Common myeloid progenitor, CD34-positive (primary cell): ENCODE measurements at regions not wholly inside any gene's neighbourhood (a gene's known extent, or its start where the extent isn't known, plus 50 kb on each side); places are given as distances from the start of the nearest gene placed in this dataset.

Experiments
- CTCF ChIA-PET: fragments of 350-600 bp; sonication (Branson Sonifier 250); formaldehyde crosslinking; loops from one replicate; lab custom pipeline; 2021; ENCODE audit warnings: antibody characterized with exemption; lab: Charles Lee
- POLR2A ChIA-PET: fragments of 350-600 bp; sonication (Branson Sonifier 250); formaldehyde crosslinking; loops from one replicate; lab custom pipeline; 2021; ENCODE audit warnings: antibody characterized with exemption; lab: Charles Lee
- DNase-seq, 3 donors: peaks; one replicate each; pipeline versions ENCODE4 v3.0.0 to v3.0.0-alpha.2; 2013
- H3K27ac ChIP-seq, 2 experiments: 1 replicate in 1 of 2; 2 replicates in 1 of 2; pipeline ENCODE4 v1.7.0; 2013; ENCODE audit warnings: inconsistent platforms in 2 of 2, low read length in 2 of 2, mild to moderate bottlenecking in 2 of 2, low read depth in 1 of 2, moderate library complexity in 1 of 2; ENCODE audit not compliant: severe bottlenecking in 2 of 2, insufficient read depth in 1 of 2, poor library complexity in 1 of 2
- H3K27me3 ChIP-seq, 5 experiments: replicated peaks in 2 of 5; 1 replicate in 3 of 5; 2 replicates in 2 of 5; pipeline versions ENCODE4 v1.6.1 to v1.7.0; 2013; ENCODE audit warnings: low read length in 4 of 5, mild to moderate bottlenecking in 2 of 5, moderate library complexity in 2 of 5, inconsistent platforms in 1 of 5; ENCODE audit not compliant: insufficient read depth in 5 of 5, control insufficient read depth in 4 of 5
- H3K36me3 ChIP-seq, 4 experiments: 1 replicate in 2 of 4; 2 replicates in 2 of 4; pipeline versions ENCODE4 v1.6.1 to v1.7.0; 2013; ENCODE audit warnings: low read length in 3 of 4, control low read depth in 1 of 4, mild to moderate bottlenecking in 1 of 4; ENCODE audit not compliant: control insufficient read depth in 4 of 4, insufficient read depth in 4 of 4
- H3K4me1 ChIP-seq, 4 experiments: 1 replicate in 3 of 4; 2 replicates in 1 of 4; pipeline versions ENCODE4 v1.6.1 to v1.7.1; 2013; ENCODE audit warnings: low read length in 3 of 4, mild to moderate bottlenecking in 3 of 4, control low read depth in 1 of 4, inconsistent platforms in 1 of 4, moderate library complexity in 1 of 4; ENCODE audit not compliant: control insufficient read depth in 4 of 4, insufficient read depth in 4 of 4; ENCODE audit errors: control extremely low read depth in 1 of 4
- H3K4me3 ChIP-seq, 7 experiments: 1 replicate in 4 of 7; 2 replicates in 3 of 7; pipeline versions ENCODE4 v1.5.1 to v1.7.0; 2013; ENCODE audit warnings: mild to moderate bottlenecking in 7 of 7, low read length in 6 of 7, moderate library complexity in 6 of 7, inconsistent platforms in 2 of 7, low read depth in 2 of 7, control low read depth in 1 of 7; ENCODE audit not compliant: insufficient read depth in 4 of 7, control insufficient read depth in 1 of 7; ENCODE audit errors: extremely low read depth in 1 of 7
- H3K9me3 ChIP-seq, 5 experiments: 1 replicate in 4 of 5; 2 replicates in 1 of 5; pipeline versions ENCODE4 v1.6.1 to v1.7.1; 2013; ENCODE audit warnings: low read length in 4 of 5, mild to moderate bottlenecking in 2 of 5, inconsistent platforms in 1 of 5, low read depth in 1 of 5, moderate library complexity in 1 of 5; ENCODE audit not compliant: control insufficient read depth in 4 of 5, insufficient read depth in 2 of 5; ENCODE audit errors: control extremely low read depth in 1 of 5
- WGBS: methylation state at CpG from one replicate; pipeline ENCODE4 v1.1.5; 2013; ENCODE audit not compliant: insufficient coverage; 5-methylcytosine and 5-hydroxymethylcytosine counted together

- Histone ChIP-seq H3K4me1 (peaks cover 0 to 4% (median 0%) of the 10 kb centered on the region in 4 experiments), H3K9me3 (no peaks in the 10 kb centered on the region), H3K4me3 (no peak overlapping the region), H3K36me3 (no peaks in the 10 kb centered on the region), H3K27ac (no peak overlapping the region), H3K27me3 (no peaks in the 10 kb centered on the region)
- no peak for DNase-seq
- WGBS: no CpG with 5 or more reads among the region's 1 CpG
- ChIA-PET POLR2A (no interaction called here), CTCF (no interaction called here)
Observed at GRCh38 chr6:74609871-74610270, 596.0 kb downstream of the COL12A1 start.

- H3K36me3 ChIP-seq: no peaks in the 10 kb centered on the region
- no peaks in the 10 kb centered on the region for H3K9me3 ChIP-seq
- no peak overlapping the region for H3K4me3 ChIP-seq
- ChIA-PET POLR2A (no interaction called here), CTCF (interaction anchor here (0.6 kb wide), 1 partner anchor 13 kb away, joined by 3 read pairs; no protein-coding TSS in a partner anchor)
- no peak overlapping the region for H3K27ac ChIP-seq
- no peaks in the 10 kb centered on the region for H3K27me3 ChIP-seq
- 100% methylated on average over 3 of the region's 3 CpGs for WGBS
- no peak for DNase-seq
- peaks cover 0 to 6% (median 1%) of the 10 kb centered on the region in 4 experiments for H3K4me1 ChIP-seq
Observed at GRCh38 chr6:74607934-74608333, 597.9 kb downstream of the COL12A1 start.

GRCh38 chr6:74607468-74607867, 598.4 kb downstream of the COL12A1 start:
- Histone ChIP-seq H3K4me1 (peaks cover 0 to 6% (median 2%) of the 10 kb centered on the region in 4 experiments), H3K36me3 (no peaks in the 10 kb centered on the region), H3K27ac (no peak overlapping the region), H3K27me3 (no peaks in the 10 kb centered on the region), H3K9me3 (no peaks in the 10 kb centered on the region), H3K4me3 (no peak overlapping the region)
- no peak for DNase-seq
- CTCF ChIA-PET: no interaction called here
- POLR2A ChIA-PET: no interaction called here
- 100% methylated on average over 1 of the region's 1 CpG for WGBS

- DNase-seq: no peak
- Histone ChIP-seq H3K4me1 (peaks cover 0 to 6% (median 3%) of the 10 kb centered on the region in 4 experiments), H3K27me3 (no peaks in the 10 kb centered on the region), H3K36me3 (no peaks in the 10 kb centered on the region), H3K9me3 (no peaks in the 10 kb centered on the region), H3K27ac (no peak overlapping the region), H3K4me3 (no peak overlapping the region)
- WGBS: 100% methylated on average over 1 of the region's 3 CpGs
- ChIA-PET POLR2A (no interaction called here), CTCF (no interaction called here)
Observed at GRCh38 chr6:74606582-74607071, 599.2 kb downstream of the COL12A1 start.

- ChIA-PET CTCF (no interaction called here), POLR2A (no interaction called here)
- H3K4me3 ChIP-seq: no peak overlapping the region
- peaks cover 0 to 6% (median 3%) of the 10 kb centered on the region in 4 experiments for H3K4me1 ChIP-seq
- no peaks in the 10 kb centered on the region for H3K27me3 ChIP-seq
- H3K36me3 ChIP-seq: no peaks in the 10 kb centered on the region
- DNase-seq: no peak
- no CpG with 5 or more reads among the region's 3 CpGs for WGBS
- H3K9me3 ChIP-seq: no peaks in the 10 kb centered on the region
- H3K27ac ChIP-seq: no peak overlapping the region
Observed at GRCh38 chr6:74605922-74606581, 599.8 kb downstream of the COL12A1 start.

- CTCF ChIA-PET: no interaction called here
- H3K4me1 ChIP-seq: peaks cover 0 to 6% (median under 1%) of the 10 kb centered on the region in 4 experiments
- POLR2A ChIA-PET: no interaction called here
Observed at GRCh38 chr6:74604279-74604678, 601.6 kb downstream of the COL12A1 start.

GRCh38 chr6:74603322-74604076, 602.4 kb downstream of the COL12A1 start:
- Histone ChIP-seq H3K4me3 (no peak overlapping the region), H3K36me3 (no peaks in the 10 kb centered on the region), H3K27ac (no peak overlapping the region), H3K9me3 (no peaks in the 10 kb centered on the region), H3K27me3 (no peaks in the 10 kb centered on the region), H3K4me1 (peaks cover 0 to 6% (median under 1%) of the 10 kb centered on the region in 4 experiments)
- no CpG with 5 or more reads among the region's 2 CpGs for WGBS
- DNase-seq: peak in 1 of 3 donors; percentile 12
- ChIA-PET POLR2A (no interaction called here), CTCF (interaction anchor here (0.6 kb wide), 1 partner anchor 16 kb away, joined by 3 read pairs; no protein-coding TSS in a partner anchor)

More at GRCh38 chr6:74604279-74604678, 601.6 kb downstream of the COL12A1 start:
- Histone ChIP-seq H3K9me3 (no peaks in the 10 kb centered on the region), H3K36me3 (no peaks in the 10 kb centered on the region), H3K27me3 (no peaks in the 10 kb centered on the region), H3K4me3 (no peak overlapping the region), H3K27ac (no peak overlapping the region)
- WGBS: 100% methylated on average over 1 of the region's 3 CpGs
- no peak for DNase-seq
